GM21367 (cell line): ENCODE measurements at regions not wholly inside any gene's neighbourhood (a gene's known extent, or its start where the extent isn't known, plus 50 kb on each side); places are given as distances from the start of the nearest gene placed in this dataset.
"Not testable (repeated sequence)": the region's sequence is repeated elsewhere in the genome, so short reads cannot be mapped to it uniquely, and the experiment has no call there.

Experiments used
- ATAC-seq: cut with Tn5 transposase; IDR thresholded peaks from one replicate; pipeline ENCODE4 v1.9.1; 2021; ENCODE audit not compliant: unreplicated experiment

- no peak for ATAC-seq
Measured at GRCh38 chr1:60564916-60565750, 491.6 kb upstream of the C1orf87 start.

- no peak for ATAC-seq
Measured at GRCh38 chr1:60563777-60564535, 490.4 kb upstream of the C1orf87 start.

- ATAC-seq = no peak
Measured at GRCh38 chr1:60562740-60563139, 489.2 kb upstream of the C1orf87 start.

GRCh38 chr1:60560701-60561100, 487.1 kb upstream of the C1orf87 start:
- no peak for ATAC-seq

- ATAC-seq = no peak
Measured at GRCh38 chr1:60558236-60558635, 484.7 kb upstream of the C1orf87 start.

GRCh38 chr1:60553730-60554129, 480.2 kb upstream of the C1orf87 start:
- no peak for ATAC-seq

GRCh38 chr1:60547821-60548220, 474.3 kb upstream of the C1orf87 start:
- no peak for ATAC-seq

- no peak for ATAC-seq
Measured at GRCh38 chr1:60541831-60542532, 468.4 kb upstream of the C1orf87 start.

GRCh38 chr1:60540141-60540540, 466.6 kb upstream of the C1orf87 start:
- no peak for ATAC-seq

- no peak for ATAC-seq
Measured at GRCh38 chr1:60535713-60536112, 462.1 kb upstream of the C1orf87 start.

GRCh38 chr1:60527567-60527966, 454.0 kb upstream of the C1orf87 start:
- ATAC-seq = no peak

GRCh38 chr1:60516996-60517395, 443.4 kb upstream of the C1orf87 start:
- no peak for ATAC-seq

GRCh38 chr1:60510162-60510561, 436.6 kb upstream of the C1orf87 start:
- ATAC-seq = no peak

- ATAC-seq = no peak
Measured at GRCh38 chr1:60504206-60504840, 430.8 kb upstream of the C1orf87 start.

GRCh38 chr1:60503266-60503925, 429.8 kb upstream of the C1orf87 start:
- no peak for ATAC-seq

GRCh38 chr1:60502506-60502905, 428.9 kb upstream of the C1orf87 start:
- no peak for ATAC-seq

GRCh38 chr1:60489916-60490480, 416.4 kb upstream of the C1orf87 start:
- not testable (repeated sequence) for ATAC-seq

- ATAC-seq = no peak
Measured at GRCh38 chr1:60488847-60489246, 415.3 kb upstream of the C1orf87 start.

- no peak for ATAC-seq
Measured at GRCh38 chr1:60487565-60488345, 414.2 kb upstream of the C1orf87 start.

GRCh38 chr1:60483509-60483908, 409.9 kb upstream of the C1orf87 start:
- no peak for ATAC-seq
